GM21825 (cell line): ENCODE measurements at regions not wholly inside any gene's neighbourhood (a gene's known extent, or its start where the extent isn't known, plus 50 kb on each side); places are given as distances from the start of the nearest gene placed in this dataset.

ENCODE experiments used
- ATAC-seq: cut with Tn5 transposase; IDR thresholded peaks from one replicate; pipeline ENCODE4 v1.9.1; 2021; ENCODE audit warnings: mild to moderate bottlenecking, moderate library complexity; ENCODE audit not compliant: unreplicated experiment

DNA sequence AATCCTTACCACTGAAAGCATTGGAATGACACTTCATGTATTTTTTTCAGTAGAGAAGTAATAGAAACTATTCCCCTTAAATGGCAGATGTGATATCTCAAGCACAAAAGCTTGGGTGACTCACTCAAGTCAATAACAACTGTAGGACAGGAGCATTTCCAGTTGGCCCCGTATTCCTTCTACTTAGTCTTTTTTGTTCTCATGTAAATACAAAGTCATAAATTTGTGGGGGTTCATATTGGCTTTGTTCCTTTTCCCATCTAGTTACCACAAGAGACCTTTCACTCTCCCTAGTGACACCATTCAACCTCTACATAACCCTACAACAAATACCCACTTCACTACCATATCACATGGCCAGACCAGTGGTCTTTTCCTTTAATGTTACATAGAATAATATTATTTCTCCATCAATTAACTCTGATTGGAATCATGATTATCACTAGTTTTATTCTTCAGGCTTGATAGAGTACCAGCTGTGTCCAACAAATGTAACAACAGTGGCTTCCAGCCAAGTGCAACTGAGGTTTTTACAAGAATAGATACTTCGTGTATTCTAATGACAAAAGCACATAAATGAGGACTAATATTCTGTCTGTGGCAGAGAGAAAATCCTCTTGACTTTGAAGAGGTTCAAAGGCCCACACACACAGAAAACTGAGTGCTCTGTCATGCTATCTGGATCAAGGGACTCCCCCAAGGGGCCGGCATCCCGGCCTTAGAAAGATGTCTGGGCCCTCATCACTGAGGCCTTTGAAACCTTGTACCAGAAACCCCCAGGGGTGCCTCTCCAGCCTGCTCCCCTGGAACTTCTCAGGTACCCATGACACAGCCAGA, 94.0 kb upstream of the THBS1 start:
- no peak for ATAC-seq

DNA sequence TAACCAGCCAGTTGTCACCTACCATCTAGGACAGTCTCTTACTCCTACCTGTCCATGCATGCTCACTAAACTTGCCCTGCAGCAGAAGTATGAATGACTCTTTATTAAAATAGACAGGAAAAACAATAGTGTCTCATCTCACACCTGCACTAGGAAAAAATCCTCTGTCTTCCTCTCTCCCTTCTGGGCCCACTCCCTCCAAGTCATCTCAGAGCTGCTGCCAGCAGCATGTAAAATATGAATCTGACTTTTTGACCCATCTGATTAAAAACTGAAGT, 93.5 kb upstream of the THBS1 start:
- ATAC-seq = no peak

DNA sequence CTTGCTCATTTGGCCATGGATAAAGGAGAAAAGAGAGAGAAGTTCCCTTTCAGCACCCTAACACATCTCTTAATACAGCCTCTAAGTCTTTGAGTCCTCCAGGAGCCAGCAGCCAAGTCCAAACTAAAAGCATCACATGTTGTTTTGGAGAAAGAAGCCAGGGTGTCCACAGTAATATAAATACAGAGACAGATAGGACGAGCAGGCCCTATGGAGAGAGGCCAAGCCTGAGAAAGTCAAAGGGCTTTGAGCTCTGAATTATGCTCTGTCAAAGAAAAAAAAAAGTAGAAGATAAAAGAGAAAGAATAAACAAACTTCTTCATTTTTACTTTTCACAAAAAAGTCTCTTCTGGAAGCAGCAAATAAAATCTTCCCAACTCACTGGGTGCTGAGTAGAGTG, 92.4 kb upstream of the THBS1 start:
- ATAC-seq = no peak

DNA sequence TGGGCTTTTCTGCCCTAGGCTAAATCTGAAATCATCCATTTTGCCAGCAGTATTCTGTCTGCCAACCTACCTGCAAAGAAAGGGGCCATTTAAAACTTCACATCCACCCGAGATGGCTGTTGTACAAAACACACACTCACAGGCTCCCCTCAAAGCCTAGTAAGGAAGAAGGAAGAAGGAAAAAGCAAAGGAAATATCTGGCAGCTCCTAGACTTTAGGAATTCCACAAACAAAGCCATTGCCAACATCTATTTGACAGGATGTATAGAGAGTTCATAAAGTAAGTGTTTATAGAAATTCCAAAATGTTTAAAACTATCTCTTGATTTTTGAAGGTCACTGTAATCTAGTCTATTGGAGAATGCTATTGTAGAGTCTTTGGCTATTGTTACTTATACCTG, 91.9 kb upstream of the THBS1 start:
- no peak for ATAC-seq

DNA sequence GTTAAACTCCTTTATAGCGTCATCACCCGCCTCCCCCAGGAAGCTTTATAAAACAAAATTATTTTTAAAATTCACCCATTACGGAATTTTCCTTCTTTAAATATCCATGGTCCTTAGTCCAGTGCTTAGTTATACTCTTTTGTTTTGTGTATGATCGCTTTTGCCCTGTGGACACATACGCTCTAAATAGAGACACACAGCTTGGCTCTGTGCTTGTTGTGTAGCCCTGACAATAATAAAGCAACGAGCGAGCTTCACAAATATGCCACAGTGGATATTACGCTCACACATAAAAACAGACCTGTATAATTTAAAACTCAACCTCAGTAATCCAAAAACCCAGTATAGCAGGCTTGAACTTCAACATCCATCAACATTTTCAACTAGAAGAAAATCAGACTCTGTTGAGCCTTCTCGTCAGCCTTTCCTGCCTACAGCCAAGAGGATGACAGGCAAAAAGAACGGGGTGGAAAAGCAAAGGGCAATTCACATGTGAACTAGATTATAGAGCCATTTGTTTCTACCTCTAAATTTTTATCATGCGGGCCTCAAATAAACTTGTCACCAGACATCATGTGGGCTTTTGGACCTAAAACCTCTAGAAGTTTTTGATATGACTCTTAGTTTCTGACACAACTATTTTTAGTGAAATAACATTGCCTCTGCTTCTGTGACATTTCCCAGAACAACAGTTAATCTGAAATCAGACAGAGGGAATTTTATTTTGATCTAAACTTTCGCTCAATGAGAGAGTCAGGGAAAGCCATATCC, 89.6 kb upstream of the THBS1 start:
- no peak for ATAC-seq

DNA sequence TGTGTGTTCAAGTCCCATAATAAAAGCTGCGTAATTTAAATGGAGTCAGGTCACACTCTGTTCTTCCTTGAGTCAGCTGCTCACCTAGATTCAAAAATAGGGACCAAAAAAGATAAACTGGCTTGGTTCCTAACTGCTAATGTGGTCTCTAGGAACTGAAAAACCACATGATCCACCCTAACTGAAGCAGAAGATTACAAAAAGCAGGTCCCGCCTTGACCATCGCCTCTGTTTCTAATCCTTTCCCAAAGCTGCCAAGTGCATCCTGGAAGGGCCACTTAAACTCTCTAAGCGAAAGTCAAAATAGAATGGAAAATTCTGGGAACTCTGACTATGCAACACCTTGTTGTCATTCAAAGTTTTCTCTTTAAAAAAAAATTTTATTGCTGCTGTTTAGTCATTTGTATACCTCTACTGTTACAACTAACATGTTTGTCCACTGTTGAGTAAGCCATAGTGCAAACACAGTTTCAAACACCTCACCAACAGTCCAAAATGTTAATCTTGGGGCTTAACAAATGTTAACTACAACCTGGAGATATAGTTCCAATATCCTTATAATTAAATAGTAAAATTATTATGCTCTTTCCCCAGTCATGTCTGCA, 88.9 kb upstream of the THBS1 start:
- no peak for ATAC-seq

DNA sequence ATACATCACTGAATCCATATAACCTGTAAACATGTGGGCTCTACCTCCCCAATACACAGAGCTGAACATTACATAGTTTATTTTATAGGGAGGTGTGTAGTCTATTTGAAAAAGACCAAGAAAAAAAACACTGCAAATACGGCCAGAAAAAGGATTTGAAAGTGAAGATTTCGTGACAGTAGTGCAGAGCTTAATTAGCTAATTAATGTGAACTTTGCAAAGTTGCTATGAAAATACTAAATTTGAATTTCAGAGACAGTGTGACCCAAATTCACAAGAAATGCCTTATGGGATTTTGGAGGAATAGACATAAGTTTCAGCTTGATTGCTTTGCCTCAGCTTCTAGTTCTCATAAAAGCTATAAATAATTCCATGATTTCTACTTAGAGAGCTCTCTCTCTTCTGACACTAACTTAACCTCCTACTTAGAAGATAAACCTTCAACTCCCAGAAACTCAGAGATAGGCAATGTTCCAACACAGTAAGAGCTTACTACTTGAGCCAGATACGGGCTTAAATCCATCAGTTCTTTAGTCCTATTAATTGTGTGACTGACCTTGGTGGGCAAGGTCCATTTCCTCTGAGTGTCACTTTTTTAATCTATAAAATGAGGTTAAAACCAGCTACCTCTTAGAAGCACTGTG, 87.3 kb upstream of the THBS1 start:
- no peak for ATAC-seq

DNA sequence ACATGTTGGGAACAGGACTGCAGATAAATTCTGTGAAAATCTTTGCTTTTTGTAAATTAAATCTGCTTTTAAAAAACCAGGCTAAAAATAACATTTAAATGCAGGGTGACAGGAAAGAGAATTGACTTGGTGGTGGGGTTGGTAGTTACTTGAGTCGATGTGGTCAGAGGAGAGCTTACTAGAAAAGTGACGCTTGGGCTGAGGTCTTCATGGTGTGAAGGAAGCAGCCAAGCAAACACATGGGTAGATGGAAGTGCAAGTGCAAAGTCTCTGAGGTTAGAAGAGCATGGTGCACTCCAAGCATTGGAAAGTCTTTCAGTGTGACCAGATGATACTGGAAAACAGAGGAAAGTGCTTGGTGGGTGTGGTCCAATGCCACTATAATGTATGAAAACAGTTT, 86.4 kb upstream of the THBS1 start:
- no peak for ATAC-seq

DNA sequence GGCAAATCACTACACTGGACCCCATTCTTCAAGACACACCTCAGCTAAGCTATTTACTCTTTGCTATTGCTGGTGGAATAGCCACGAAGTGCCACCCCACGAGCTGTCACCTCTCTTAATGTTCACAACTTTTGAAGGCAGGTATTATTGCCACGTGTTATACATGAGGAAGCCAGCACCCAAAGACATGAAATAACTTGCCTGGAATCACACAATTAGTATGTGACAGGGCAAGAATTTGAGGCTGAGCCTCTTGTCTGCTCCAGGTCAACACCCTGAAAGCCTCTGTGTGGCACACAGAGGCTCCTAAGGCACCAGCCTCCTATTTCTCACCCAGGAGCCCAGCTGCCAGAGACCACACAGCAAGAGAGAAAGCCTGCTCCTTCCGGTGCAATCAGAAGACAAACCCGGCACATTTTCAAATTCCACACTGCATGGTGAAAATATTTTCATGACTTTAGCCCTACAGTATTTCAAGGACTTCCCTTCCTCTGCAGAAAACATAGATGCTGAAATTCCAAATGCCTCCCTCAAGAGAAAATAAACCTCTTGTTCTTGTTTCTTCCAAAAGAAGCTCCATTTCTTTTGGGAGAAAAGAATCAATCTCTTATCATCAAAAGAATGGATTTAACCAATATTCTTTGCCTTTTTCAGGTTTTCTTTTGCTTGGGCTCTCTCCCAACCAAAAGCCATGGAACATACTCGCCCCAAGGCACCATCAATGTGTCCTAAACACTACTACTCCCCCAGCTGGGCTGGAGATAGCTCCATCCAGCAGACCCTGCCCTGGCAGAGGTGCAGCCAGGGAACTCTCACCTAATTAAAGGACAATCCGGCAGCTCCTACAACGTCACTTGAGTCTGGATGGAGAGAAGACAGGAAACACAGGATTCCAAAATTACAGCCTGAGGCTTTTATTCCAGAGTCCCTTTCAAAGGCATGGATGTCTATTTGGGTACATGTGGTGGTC, 84.7 kb upstream of the THBS1 start:
- no peak for ATAC-seq

DNA sequence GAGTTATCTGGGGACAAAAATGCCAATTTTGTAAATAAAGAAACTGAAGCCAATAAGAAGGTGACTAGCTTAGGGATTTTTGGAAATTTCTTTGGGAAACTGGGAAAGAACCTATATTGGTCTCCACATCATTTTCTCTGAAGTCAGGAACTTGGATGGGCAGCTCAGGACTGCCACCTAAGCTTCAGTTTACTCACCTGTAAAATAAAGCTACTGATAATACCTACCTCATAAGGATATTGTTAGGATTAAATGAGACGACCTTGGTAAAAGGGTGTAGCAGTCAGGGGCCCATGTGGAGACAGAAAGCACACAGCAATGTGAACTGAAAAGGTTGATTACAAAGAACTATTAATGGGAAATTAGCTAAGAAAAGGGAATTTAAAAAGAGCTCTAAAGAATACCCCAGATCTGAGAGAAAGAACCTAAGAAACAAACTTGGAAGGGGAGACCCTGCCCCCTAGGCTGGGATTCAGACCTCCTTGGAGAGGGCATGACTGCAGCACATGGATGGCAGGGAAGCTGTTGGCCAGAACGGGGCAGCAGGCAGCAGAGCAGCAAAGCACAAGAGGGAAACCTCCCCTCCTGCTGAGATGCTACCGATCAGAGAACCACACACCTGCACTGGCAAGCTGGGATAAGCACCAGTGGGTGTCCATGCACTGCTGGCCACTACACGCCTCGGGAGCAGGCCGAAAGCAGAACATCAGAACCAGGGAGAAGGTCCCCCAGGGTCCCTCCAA, 83.7 kb upstream of the THBS1 start:
- no peak for ATAC-seq

DNA sequence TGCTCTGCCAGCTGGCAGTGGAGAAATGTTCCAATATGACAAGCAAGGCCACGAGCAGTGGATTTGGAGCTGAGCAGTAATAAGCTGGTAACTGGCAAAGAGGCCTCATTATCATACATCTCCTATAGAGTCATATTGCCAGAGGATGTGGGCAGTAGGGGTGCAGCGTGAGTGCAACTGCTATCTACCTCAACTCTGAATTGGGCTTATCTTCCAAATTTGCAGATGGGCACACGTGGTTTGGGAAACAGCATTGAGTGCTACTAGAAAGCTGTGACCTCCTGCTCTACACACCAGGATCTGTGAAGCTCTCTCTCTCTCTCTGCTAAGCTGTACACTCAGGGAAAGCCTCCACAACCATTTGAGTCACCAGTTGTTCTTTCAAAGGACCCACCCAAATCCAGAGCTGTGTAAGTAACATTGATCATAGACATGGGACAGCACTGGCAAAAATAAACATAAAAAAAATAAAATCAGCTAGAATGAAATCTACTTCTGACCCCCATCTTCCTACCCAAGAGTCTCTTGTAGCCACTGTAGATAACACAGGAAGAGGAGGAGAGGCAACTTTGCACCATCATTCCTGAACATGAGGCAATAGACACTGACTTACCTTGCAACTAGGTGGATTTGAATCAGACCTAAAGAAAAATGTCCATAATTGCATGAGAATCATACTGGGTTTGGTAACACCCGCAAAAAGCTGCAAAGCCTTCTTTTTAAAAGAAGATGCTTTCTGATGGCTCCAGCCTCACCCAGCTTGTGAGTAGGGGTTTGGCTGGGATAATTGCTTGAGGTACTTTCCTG, 82.9 kb upstream of the THBS1 start:
- ATAC-seq = no peak

DNA sequence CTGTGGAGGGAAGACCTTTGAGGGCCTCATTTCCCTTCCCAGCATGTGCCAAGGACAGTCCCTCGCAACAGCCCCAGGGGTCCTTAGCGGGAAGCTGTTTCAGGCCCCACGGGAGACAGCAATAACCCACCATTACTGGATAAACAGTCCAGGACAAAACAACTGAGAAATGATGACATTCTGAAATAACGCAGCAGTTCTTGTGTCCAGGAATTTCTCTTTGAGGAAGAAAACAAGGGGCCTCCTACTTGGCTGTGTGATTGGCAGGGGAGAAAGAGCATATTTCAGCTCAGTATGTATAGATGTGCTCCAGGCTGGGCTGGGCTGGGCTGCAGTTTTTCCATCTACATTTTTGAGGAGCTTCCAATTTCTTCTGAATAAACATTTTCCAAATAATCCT, 82.2 kb upstream of the THBS1 start:
- ATAC-seq = no peak

DNA sequence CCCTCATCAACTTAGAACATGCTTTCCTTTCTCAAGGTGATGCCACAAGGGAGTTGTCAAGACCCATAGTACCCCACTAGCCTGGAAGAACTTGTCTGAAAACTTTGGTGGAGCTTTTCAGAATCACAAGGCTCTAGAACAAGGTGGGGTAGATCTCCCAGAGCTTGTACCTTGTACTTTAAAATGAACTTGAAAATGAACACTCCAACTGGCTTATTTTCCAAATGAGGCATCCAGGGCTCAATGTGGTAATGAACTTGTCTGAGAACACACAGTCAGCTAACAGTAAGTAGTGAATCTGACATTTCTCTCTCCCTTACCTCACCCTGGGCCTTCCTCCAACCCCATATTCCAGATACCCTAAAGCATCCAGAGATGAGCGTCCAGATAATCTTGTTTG, 81.8 kb upstream of the THBS1 start:
- ATAC-seq = no peak

DNA sequence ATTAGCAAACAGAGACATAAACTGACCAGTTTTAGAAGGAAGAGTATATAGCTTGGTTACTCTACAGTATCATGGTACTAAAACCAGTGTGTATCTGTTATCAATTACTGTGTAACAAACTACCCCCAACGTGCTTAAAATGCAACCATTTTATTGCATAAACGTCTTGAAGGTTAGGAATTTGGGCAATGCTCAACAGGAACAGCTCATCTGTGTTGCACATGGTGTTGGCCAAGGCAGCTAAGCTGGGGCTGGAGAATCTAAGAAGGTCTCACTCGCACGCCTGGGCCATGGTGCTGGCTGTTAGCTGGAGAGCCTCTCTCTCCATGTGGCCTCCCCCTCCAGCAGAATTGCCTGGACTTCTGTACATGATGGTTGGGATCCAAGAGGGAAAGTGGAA, 81.2 kb upstream of the THBS1 start:
- no peak for ATAC-seq

DNA sequence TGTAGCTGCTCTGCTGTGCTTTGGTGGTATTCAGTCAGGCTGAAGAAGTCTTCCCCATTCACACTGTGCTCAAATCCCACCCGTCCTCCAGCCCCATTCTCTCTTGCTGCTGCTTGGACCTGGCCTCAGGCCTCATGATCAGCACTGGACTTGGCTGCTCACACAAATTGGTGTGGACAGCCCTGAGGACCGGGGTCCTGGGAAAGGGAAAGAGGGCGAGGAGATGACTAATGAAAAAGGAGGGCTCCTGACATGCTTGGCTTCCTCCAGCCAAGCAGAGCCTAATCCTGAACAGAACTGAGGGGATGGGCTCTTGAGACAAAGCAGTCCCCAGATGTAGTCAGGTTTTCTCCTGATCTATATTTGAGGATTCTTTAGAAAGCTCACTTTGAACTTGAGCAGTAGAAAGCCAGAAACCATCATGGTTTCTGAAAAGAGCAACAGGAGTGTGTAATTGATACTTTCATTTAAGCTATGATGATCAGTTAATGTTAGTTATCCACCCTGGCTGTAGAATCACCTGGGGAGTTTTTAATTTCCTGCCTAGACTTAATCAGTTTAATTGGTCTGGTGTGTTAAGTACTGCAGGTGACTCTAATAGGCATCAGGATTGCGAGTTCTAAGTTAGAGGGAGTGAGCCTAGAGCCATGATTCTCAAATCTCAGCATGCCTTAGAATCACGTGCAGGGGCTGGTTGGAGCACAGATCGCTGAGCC, 79.4 kb upstream of the THBS1 start:
- no peak for ATAC-seq

DNA sequence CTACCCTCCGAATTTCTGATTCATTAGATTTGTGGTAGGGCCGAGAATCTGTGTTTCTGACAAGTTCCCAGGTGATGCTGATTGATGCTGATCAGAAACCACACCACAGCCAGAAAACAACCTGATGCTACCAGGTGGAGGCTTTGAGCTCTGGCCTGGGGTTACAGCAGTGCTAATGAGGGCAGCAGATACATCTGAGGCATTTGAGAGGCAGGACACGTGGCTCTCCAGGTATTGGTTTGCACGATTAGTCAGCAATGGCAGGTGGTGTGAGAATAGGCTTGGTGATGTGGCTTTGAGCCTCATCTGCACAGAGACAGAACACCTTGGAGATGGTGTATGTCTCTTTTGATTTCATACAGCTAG, 78.8 kb upstream of the THBS1 start:
- ATAC-seq = no peak

DNA sequence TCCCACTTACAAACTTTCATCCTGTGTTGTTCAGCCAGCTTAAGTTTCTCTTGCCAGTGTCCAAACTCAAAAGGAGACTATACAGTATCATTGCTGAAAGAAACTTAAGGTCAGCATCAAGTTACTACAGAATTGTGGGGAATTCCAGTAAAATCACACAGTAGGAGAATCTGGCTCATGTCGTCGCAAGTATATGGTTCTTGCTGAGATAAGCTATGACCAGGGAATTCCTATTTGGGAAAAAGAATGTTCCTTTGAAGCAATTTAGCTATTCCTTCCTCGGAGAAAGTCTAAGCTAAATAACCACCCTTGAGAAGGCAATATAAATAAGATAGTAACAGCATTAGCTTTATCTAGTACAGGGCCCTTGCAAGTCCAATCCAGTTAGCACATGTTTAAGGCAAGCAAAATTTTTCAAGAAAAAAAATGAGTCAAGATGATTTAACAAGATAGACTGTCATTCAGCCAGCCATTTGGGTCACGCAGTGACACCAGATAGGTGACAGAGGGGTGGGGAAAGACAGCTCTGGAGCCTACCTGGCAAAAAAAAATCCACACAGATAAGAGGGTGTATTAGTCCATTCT, 78.2 kb upstream of the THBS1 start:
- ATAC-seq = no peak

DNA sequence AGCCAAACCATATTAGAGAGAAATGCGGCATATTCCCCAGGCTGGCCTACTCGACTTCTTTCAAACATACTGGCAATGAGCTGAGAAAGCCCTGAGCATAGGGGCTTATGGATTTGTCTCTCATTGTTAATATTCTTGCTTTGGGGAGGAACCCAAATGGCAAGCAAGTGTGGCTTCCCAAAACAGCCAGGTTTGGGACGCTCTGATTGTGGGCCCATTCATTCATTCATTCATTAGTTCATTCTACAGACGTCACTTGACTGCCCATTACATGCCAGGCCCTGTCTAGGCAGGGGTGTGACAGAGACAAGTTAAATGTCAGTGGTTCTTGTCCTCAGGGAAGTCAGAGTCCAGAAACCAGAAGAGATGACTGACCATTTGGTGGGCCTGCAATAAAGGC, 77.4 kb upstream of the THBS1 start:
- no peak for ATAC-seq
